ENCODE measurements at regions not wholly inside any gene's neighbourhood (a gene's known extent, or its start where the extent isn't known, plus 50 kb on each side); places are given as distances from the start of the nearest gene placed in this dataset.

- WGBS, 2 donors = 20 to 52% methylated on average over 2 of the region's 2 CpGs
These were observed 265.1 kb upstream of the EDNRB start for GRCh38 chr13:78183732-78184131.

GRCh38 chr13:78182813-78183212 is 264.2 kb upstream of the EDNRB start:
- Histone ChIP-seq H3K9me3 (no peaks in the 10 kb centered on the region), H3K27ac (no peak overlapping the region), H3K4me1 (no peaks in the 10 kb centered on the region), H3K4me3 (no peak overlapping the region), H3K27me3 (no peaks in the 10 kb centered on the region), H3K36me3 (ENCODE audit: low read depth, missing control alignments) (no peaks in the 10 kb centered on the region)
- DNase-seq = no peak
- TF ChIP-seq CTCF (IDR thresholded peaks at IDR 0.05) = no peak
- TF ChIP-seq POLR2A (IDR thresholded peaks at IDR 0.05) = no peak
- WGBS, 2 donors = 72 to 77% methylated on average over 2 of the region's 2 CpGs
- intact Hi-C loops (cut with DNase I; ENCODE audit: low total_unique reads) = no loop called here

More at GRCh38 chr13:78183732-78184131, 265.1 kb upstream of the EDNRB start:
- no peaks in the 10 kb centered on the region for H3K36me3 ChIP-seq (ENCODE audit: low read depth, missing control alignments)
- H3K27ac ChIP-seq = no peak overlapping the region
- no peaks in the 10 kb centered on the region for H3K9me3 ChIP-seq
- DNase-seq = no peak
- TF ChIP-seq POLR2A (IDR thresholded peaks at IDR 0.05) (no peak), CTCF (IDR thresholded peaks at IDR 0.05) (no peak)
- no peaks in the 10 kb centered on the region for H3K4me1 ChIP-seq
- intact Hi-C loops (cut with DNase I; ENCODE audit: low total_unique reads) = no loop called here
- no peaks in the 10 kb centered on the region for H3K27me3 ChIP-seq
- no peak overlapping the region for H3K4me3 ChIP-seq

- no peaks in the 10 kb centered on the region for H3K4me1 ChIP-seq
- no peak for DNase-seq
- no peak overlapping the region for H3K4me3 ChIP-seq
- H3K27me3 ChIP-seq = no peaks in the 10 kb centered on the region
- no peak overlapping the region for H3K27ac ChIP-seq
- intact Hi-C loops (cut with DNase I; ENCODE audit: low total_unique reads) = no loop called here
- no peak for TF ChIP-seq POLR2A (IDR thresholded peaks at IDR 0.05)
- no peak for TF ChIP-seq CTCF (IDR thresholded peaks at IDR 0.05)
- no peaks in the 10 kb centered on the region for H3K36me3 ChIP-seq (ENCODE audit: low read depth, missing control alignments)
- whole genome bisulfite sequencing, 2 donors = 81 to 96% methylated on average over 1 of the region's 1 CpG
- no peaks in the 10 kb centered on the region for H3K9me3 ChIP-seq
These were observed 258.7 kb upstream of the EDNRB start for GRCh38 chr13:78177306-78177705.

- Histone ChIP-seq H3K9me3 (no peaks in the 10 kb centered on the region), H3K4me3 (no peak overlapping the region), H3K36me3 (ENCODE audit: low read depth, missing control alignments) (no peaks in the 10 kb centered on the region), H3K27me3 (no peaks in the 10 kb centered on the region), H3K27ac (no peak overlapping the region), H3K4me1 (no peaks in the 10 kb centered on the region)
- WGBS, 2 donors = 83 to 86% methylated on average over 2 of the region's 2 CpGs
- TF ChIP-seq POLR2A (IDR thresholded peaks at IDR 0.05) (no peak), CTCF (IDR thresholded peaks at IDR 0.05) (no peak)
- intact Hi-C loops (cut with DNase I; ENCODE audit: low total_unique reads) = no loop called here
- DNase-seq = no peak
These were observed 258.2 kb upstream of the EDNRB start for GRCh38 chr13:78176880-78177279.

GRCh38 chr13:78169386-78169785 is 250.8 kb upstream of the EDNRB start:
- WGBS, 2 donors = 95 to 100% methylated on average over 3 to 6 of the region's 6 CpGs
- Histone ChIP-seq H3K27me3 (no peaks in the 10 kb centered on the region), H3K36me3 (ENCODE audit: low read depth, missing control alignments) (no peaks in the 10 kb centered on the region), H3K4me1 (no peaks in the 10 kb centered on the region), H3K27ac (no peak overlapping the region), H3K4me3 (no peak overlapping the region), H3K9me3 (no peaks in the 10 kb centered on the region)
- TF ChIP-seq POLR2A (IDR thresholded peaks at IDR 0.05) (no peak), CTCF (IDR thresholded peaks at IDR 0.05) (no peak)
- intact Hi-C loops (cut with DNase I; ENCODE audit: low total_unique reads) = no loop called here
- no peak for DNase-seq
